HFFc6 (cell line): ENCODE measurements at regions not wholly inside any gene's neighbourhood (a gene's known extent, or its start where the extent isn't known, plus 50 kb on each side); places are given as distances from the start of the nearest gene placed in this dataset.

Experiments used
- DNase-seq: peaks from one replicate; pipeline ENCODE4 v3.0.0-alpha.2; 2018
- H3K27ac Mint-ChIP-seq: 2 replicates; pipeline ENCODE4 v1.8.0; 2020; ENCODE audit warnings: mild to moderate bottlenecking, mixed read lengths
- H3K27me3 Mint-ChIP-seq: 2 replicates; pipeline ENCODE4 v1.8.0; 2021; ENCODE audit warnings: mild to moderate bottlenecking, moderate library complexity, mixed read lengths; ENCODE audit not compliant: insufficient read depth
- H3K36me3 Mint-ChIP-seq: 2 replicates; pipeline ENCODE4 v1.8.0; 2021; ENCODE audit warnings: low read depth, mixed read lengths
- H3K4me1 Mint-ChIP-seq: 2 replicates; pipeline ENCODE4 v1.8.0; 2020; ENCODE audit warnings: low read depth, mixed read lengths
- H3K4me3 Mint-ChIP-seq: 2 replicates; pipeline ENCODE4 v1.8.0; 2020; ENCODE audit warnings: mild to moderate bottlenecking, moderate library complexity, mixed read lengths
- H3K9me3 Mint-ChIP-seq: 2 replicates; pipeline ENCODE4 v1.8.0; 2020; ENCODE audit warnings: mild to moderate bottlenecking, mixed read lengths
- CTCF ChIP-seq: fragments of 200-600 bp; sonication (generic); IDR thresholded peaks from 2 replicates; pipeline ENCODE4 v1.5.0; 2021; ENCODE audit warnings: antibody characterized with exemption, mild to moderate bottlenecking

GRCh38 chr7:13702251-13702650 is 287.2 kb downstream of the ETV1 start:
- Mint-ChIP-seq H3K4me1 (no peaks in the 10 kb centered on the region), H3K4me3 (no peak overlapping the region), H3K36me3 (no peaks in the 10 kb centered on the region), H3K9me3 (peaks cover 4% of the 10 kb centered on the region; the same call in 1 of the 2 replicates), H3K27ac (no peak overlapping the region), H3K27me3 (peaks cover 1% of the 10 kb centered on the region; the same call in 1 of the 2 replicates)
- no peak for TF ChIP-seq CTCF
- DNase-seq, result no peak

GRCh38 chr7:13708670-13709069 is 280.8 kb downstream of the ETV1 start:
- Mint-ChIP-seq H3K36me3 (no peaks in the 10 kb centered on the region), H3K9me3 (no peaks in the 10 kb centered on the region), H3K4me1 (no peaks in the 10 kb centered on the region), H3K27me3 (no peaks in the 10 kb centered on the region), H3K27ac (no peak overlapping the region), H3K4me3 (no peak overlapping the region)
- TF ChIP-seq CTCF, result no peak
- DNase-seq, result no peak

GRCh38 chr7:13713092-13713491 is 276.4 kb downstream of the ETV1 start:
- no peaks in the 10 kb centered on the region for H3K4me1 Mint-ChIP-seq
- DNase-seq, result no peak
- H3K9me3 Mint-ChIP-seq, result peaks cover 6% of the 10 kb centered on the region
- peaks cover 6% of the 10 kb centered on the region for H3K36me3 Mint-ChIP-seq
- H3K4me3 Mint-ChIP-seq, result no peak overlapping the region
- no peaks in the 10 kb centered on the region for H3K27me3 Mint-ChIP-seq
- no peak overlapping the region for H3K27ac Mint-ChIP-seq
- no peak for TF ChIP-seq CTCF

GRCh38 chr7:13715534-13715933 is 273.9 kb downstream of the ETV1 start:
- H3K9me3 Mint-ChIP-seq, result peaks cover 6% of the 10 kb centered on the region
- H3K4me3 Mint-ChIP-seq, result no peak overlapping the region
- no peaks in the 10 kb centered on the region for H3K27me3 Mint-ChIP-seq
- peaks cover 6% of the 10 kb centered on the region for H3K36me3 Mint-ChIP-seq
- no peaks in the 10 kb centered on the region for H3K4me1 Mint-ChIP-seq
- TF ChIP-seq CTCF, result no peak
- DNase-seq, result no peak
- H3K27ac Mint-ChIP-seq, result no peak overlapping the region

- Mint-ChIP-seq H3K36me3 (peaks cover 6% of the 10 kb centered on the region), H3K4me3 (no peak overlapping the region), H3K27ac (no peak overlapping the region), H3K27me3 (no peaks in the 10 kb centered on the region), H3K9me3 (peaks cover 6% of the 10 kb centered on the region), H3K4me1 (no peaks in the 10 kb centered on the region)
- TF ChIP-seq CTCF, result no peak
- no peak for DNase-seq
Measured at GRCh38 chr7:13717031-13717430, 272.4 kb downstream of the ETV1 start.
